ENCODE measurements at regions not wholly inside any gene's neighbourhood (a gene's known extent, or its start where the extent isn't known, plus 50 kb on each side); places are given as distances from the start of the nearest gene placed in this dataset.

- no peaks in the 10 kb centered on the region for H3K4me1 Mint-ChIP-seq (ENCODE audit: low read depth)
- H3K27ac Mint-ChIP-seq: no peak overlapping the region
- no peak overlapping the region for H3K4me3 Mint-ChIP-seq
- no peaks in the 10 kb centered on the region for H3K36me3 Mint-ChIP-seq (ENCODE audit: low read depth)
- H3K27me3 Mint-ChIP-seq: no peaks in the 10 kb centered on the region
- H3K9me3 Mint-ChIP-seq: no peaks in the 10 kb centered on the region
These were observed 131.2 kb downstream of the NUP35 start for GRCh38 chr2:183255411-183255810.

- H3K9me3 Mint-ChIP-seq: no peaks in the 10 kb centered on the region
- no peak overlapping the region for H3K27ac Mint-ChIP-seq
- H3K4me3 Mint-ChIP-seq: no peak overlapping the region
- H3K4me1 Mint-ChIP-seq (ENCODE audit: low read depth): no peaks in the 10 kb centered on the region
- no peaks in the 10 kb centered on the region for H3K36me3 Mint-ChIP-seq (ENCODE audit: low read depth)
- no peaks in the 10 kb centered on the region for H3K27me3 Mint-ChIP-seq
These were observed 135.7 kb downstream of the NUP35 start for GRCh38 chr2:183259921-183260320.

- Mint-ChIP-seq H3K4me1 (ENCODE audit: low read depth) (no peaks in the 10 kb centered on the region), H3K9me3 (no peaks in the 10 kb centered on the region), H3K27me3 (no peaks in the 10 kb centered on the region), H3K27ac (no peak overlapping the region), H3K4me3 (no peak overlapping the region), H3K36me3 (ENCODE audit: low read depth) (no peaks in the 10 kb centered on the region)
These were observed 136.3 kb downstream of the NUP35 start for GRCh38 chr2:183260527-183260926.

GRCh38 chr2:183264890-183265535 is 140.8 kb downstream of the NUP35 start:
- no peak overlapping the region for H3K4me3 Mint-ChIP-seq
- H3K27ac Mint-ChIP-seq: no peak overlapping the region
- no peaks in the 10 kb centered on the region for H3K4me1 Mint-ChIP-seq (ENCODE audit: low read depth)
- H3K9me3 Mint-ChIP-seq: peaks cover 5% of the 10 kb centered on the region
- H3K27me3 Mint-ChIP-seq: no peaks in the 10 kb centered on the region
- H3K36me3 Mint-ChIP-seq (ENCODE audit: low read depth): no peaks in the 10 kb centered on the region

- Mint-ChIP-seq H3K36me3 (ENCODE audit: low read depth) (no peaks in the 10 kb centered on the region), H3K4me1 (ENCODE audit: low read depth) (no peaks in the 10 kb centered on the region), H3K27me3 (no peaks in the 10 kb centered on the region), H3K4me3 (no peak overlapping the region), H3K27ac (no peak overlapping the region), H3K9me3 (peaks cover 5% of the 10 kb centered on the region)
These were observed 143.0 kb downstream of the NUP35 start for GRCh38 chr2:183267148-183267827.

GRCh38 chr2:183269956-183270355 is 145.7 kb downstream of the NUP35 start:
- no peak overlapping the region for H3K27ac Mint-ChIP-seq
- H3K4me1 Mint-ChIP-seq (ENCODE audit: low read depth): no peaks in the 10 kb centered on the region
- no peak overlapping the region for H3K4me3 Mint-ChIP-seq

GRCh38 chr2:183283209-183283608 is 159.0 kb downstream of the NUP35 start:
- Mint-ChIP-seq H3K27ac (no peak overlapping the region), H3K4me1 (ENCODE audit: low read depth) (no peaks in the 10 kb centered on the region), H3K27me3 (no peaks in the 10 kb centered on the region), H3K4me3 (no peak overlapping the region), H3K9me3 (no peaks in the 10 kb centered on the region), H3K36me3 (ENCODE audit: low read depth) (no peaks in the 10 kb centered on the region)

More at GRCh38 chr2:183269956-183270355, 145.7 kb downstream of the NUP35 start:
- peaks cover 5% of the 10 kb centered on the region for H3K9me3 Mint-ChIP-seq
- no peaks in the 10 kb centered on the region for H3K36me3 Mint-ChIP-seq (ENCODE audit: low read depth)
- peaks cover 4% of the 10 kb centered on the region for H3K27me3 Mint-ChIP-seq

GRCh38 chr2:183284606-183285005 is 160.4 kb downstream of the NUP35 start:
- H3K27me3 Mint-ChIP-seq: no peaks in the 10 kb centered on the region
- H3K4me1 Mint-ChIP-seq (ENCODE audit: low read depth): no peaks in the 10 kb centered on the region
- no peaks in the 10 kb centered on the region for H3K9me3 Mint-ChIP-seq
- no peak overlapping the region for H3K27ac Mint-ChIP-seq
- no peak overlapping the region for H3K4me3 Mint-ChIP-seq
- H3K36me3 Mint-ChIP-seq (ENCODE audit: low read depth): no peaks in the 10 kb centered on the region

- H3K27ac Mint-ChIP-seq: no peak overlapping the region
- H3K4me3 Mint-ChIP-seq: no peak overlapping the region
- peaks cover 4% of the 10 kb centered on the region for H3K9me3 Mint-ChIP-seq
- H3K4me1 Mint-ChIP-seq (ENCODE audit: low read depth): no peaks in the 10 kb centered on the region
- no peaks in the 10 kb centered on the region for H3K27me3 Mint-ChIP-seq
- H3K36me3 Mint-ChIP-seq (ENCODE audit: low read depth): no peaks in the 10 kb centered on the region
These were observed 167.2 kb downstream of the NUP35 start for GRCh38 chr2:183291436-183291835.

GRCh38 chr2:183292028-183292427 is 167.8 kb downstream of the NUP35 start:
- H3K27ac Mint-ChIP-seq: no peak overlapping the region
- H3K27me3 Mint-ChIP-seq: no peaks in the 10 kb centered on the region
- H3K9me3 Mint-ChIP-seq: peaks cover 4% of the 10 kb centered on the region
- no peaks in the 10 kb centered on the region for H3K36me3 Mint-ChIP-seq (ENCODE audit: low read depth)
- H3K4me3 Mint-ChIP-seq: no peak overlapping the region
- H3K4me1 Mint-ChIP-seq (ENCODE audit: low read depth): no peaks in the 10 kb centered on the region

- peaks cover 3% of the 10 kb centered on the region for H3K36me3 Mint-ChIP-seq (ENCODE audit: low read depth)
- H3K4me1 Mint-ChIP-seq (ENCODE audit: low read depth): no peaks in the 10 kb centered on the region
These were observed 215.1 kb downstream of the NUP35 start for GRCh38 chr2:183339311-183339710.

GRCh38 chr2:183341057-183341456 is 216.8 kb downstream of the NUP35 start:
- no peak overlapping the region for H3K4me3 Mint-ChIP-seq
- H3K4me1 Mint-ChIP-seq (ENCODE audit: low read depth): no peaks in the 10 kb centered on the region
- H3K27me3 Mint-ChIP-seq: no peaks in the 10 kb centered on the region
- peaks cover 4% of the 10 kb centered on the region for H3K9me3 Mint-ChIP-seq
- peaks cover 3% of the 10 kb centered on the region for H3K36me3 Mint-ChIP-seq (ENCODE audit: low read depth)
- no peak overlapping the region for H3K27ac Mint-ChIP-seq

More at GRCh38 chr2:183339311-183339710, 215.1 kb downstream of the NUP35 start:
- no peak overlapping the region for H3K27ac Mint-ChIP-seq
- H3K27me3 Mint-ChIP-seq: no peaks in the 10 kb centered on the region
- peaks cover 4% of the 10 kb centered on the region for H3K9me3 Mint-ChIP-seq
- H3K4me3 Mint-ChIP-seq: no peak overlapping the region

GRCh38 chr2:183347969-183348368 is 223.7 kb downstream of the NUP35 start:
- H3K4me1 Mint-ChIP-seq (ENCODE audit: low read depth): no peaks in the 10 kb centered on the region
- no peak overlapping the region for H3K4me3 Mint-ChIP-seq
- no peak overlapping the region for H3K27ac Mint-ChIP-seq
- H3K9me3 Mint-ChIP-seq: no peaks in the 10 kb centered on the region
- no peaks in the 10 kb centered on the region for H3K36me3 Mint-ChIP-seq (ENCODE audit: low read depth)
- H3K27me3 Mint-ChIP-seq: no peaks in the 10 kb centered on the region

- no peaks in the 10 kb centered on the region for H3K9me3 Mint-ChIP-seq
- no peaks in the 10 kb centered on the region for H3K4me1 Mint-ChIP-seq (ENCODE audit: low read depth)
- no peaks in the 10 kb centered on the region for H3K36me3 Mint-ChIP-seq (ENCODE audit: low read depth)
- no peak overlapping the region for H3K4me3 Mint-ChIP-seq
- H3K27ac Mint-ChIP-seq: no peak overlapping the region
- no peaks in the 10 kb centered on the region for H3K27me3 Mint-ChIP-seq
These were observed 224.2 kb downstream of the NUP35 start for GRCh38 chr2:183348492-183348891.

- Mint-ChIP-seq H3K4me1 (ENCODE audit: low read depth) (no peaks in the 10 kb centered on the region), H3K9me3 (no peaks in the 10 kb centered on the region), H3K27me3 (no peaks in the 10 kb centered on the region), H3K36me3 (ENCODE audit: low read depth) (no peaks in the 10 kb centered on the region), H3K4me3 (no peak overlapping the region), H3K27ac (no peak overlapping the region)
These were observed 224.8 kb downstream of the NUP35 start for GRCh38 chr2:183349091-183349490.

- no peaks in the 10 kb centered on the region for H3K9me3 Mint-ChIP-seq
- no peak overlapping the region for H3K4me3 Mint-ChIP-seq
- H3K27me3 Mint-ChIP-seq: no peaks in the 10 kb centered on the region
- H3K27ac Mint-ChIP-seq: no peak overlapping the region
- no peaks in the 10 kb centered on the region for H3K36me3 Mint-ChIP-seq (ENCODE audit: low read depth)
- H3K4me1 Mint-ChIP-seq (ENCODE audit: low read depth): no peaks in the 10 kb centered on the region
These were observed 235.6 kb downstream of the NUP35 start for GRCh38 chr2:183359867-183360266.

All from stimulated activated naive CD8-positive, alpha-beta T cell treated with anti-CD3 and anti-CD28 coated beads, Interleukin-15, Interleukin-2, amounts not matched to agents 100 ng/mL and 50 ng/mL, for 24 hours (primary cell).